K562 (cell line): ENCODE measurements at regions not wholly inside any gene's neighbourhood (a gene's known extent, or its start where the extent isn't known, plus 50 kb on each side); places are given as distances from the start of the nearest gene placed in this dataset.

ENCODE experiments used
- ETV1 ChIP-seq: fragments of 450-650 bp; conservative IDR thresholded peaks from 2 replicates; pipeline ENCODE4 v1.6.1; 2016; ENCODE audit warnings: missing genetic modification characterization, control low read depth, low read depth, missing compliant biosample characterization
- KDM1A ChIP-seq, 2 experiments: fragments of 450-650 bp; IDR thresholded peaks; 2 replicates each; pipeline ENCODE4 v1.6.1; 2016; ENCODE audit warnings: mild to moderate bottlenecking in 2 of 2
- MAX ChIP-seq: sonication (generic); formaldehyde crosslinking; IDR thresholded peaks from 2 replicates; pipeline ENCODE4 v1.9.0; 2022; ENCODE audit warnings: mild to moderate bottlenecking, missing genetic modification reagents
- NR3C1 ChIP-seq: sonication (generic); formaldehyde crosslinking; IDR thresholded peaks from 2 replicates; pipeline ENCODE4 v1.8.1; 2022; ENCODE audit warnings: missing genetic modification reagents
- POLR2AphosphoS5 ChIP-seq: IDR thresholded peaks from 2 replicates; pipeline ENCODE4 v1.6.1; 2011; ENCODE audit warnings: mild to moderate bottlenecking, low read depth, low read length, moderate library complexity; ENCODE audit not compliant: control insufficient read depth, insufficient read depth

- TF ChIP-seq ETV1 (tag) (no peak), KDM1A (IDR thresholded peaks at IDR 0.05) (no peak), NR3C1 (CRISPR knock-in tag) (no peak), POLR2AphosphoS5 (no peak), MAX (CRISPR knock-in tag) (no peak)
Measured at GRCh38 chr14:22311636-22312035, 277.4 kb downstream of the DAD1 start.
